HG03575 (cell line): ENCODE measurements at regions not wholly inside any gene's neighbourhood (a gene's known extent, or its start where the extent isn't known, plus 50 kb on each side); places are given as distances from the start of the nearest gene placed in this dataset.
"Not testable (repeated sequence)": the region's sequence is repeated elsewhere in the genome, so short reads cannot be mapped to it uniquely, and the experiment has no call there.

Source experiments
- ATAC-seq: cut with Tn5 transposase; IDR thresholded peaks from one replicate; pipeline ENCODE4 v1.9.1; 2021; ENCODE audit not compliant: unreplicated experiment, insufficient number of reproducible peaks, low FRiP score; ENCODE audit errors: extremely low read depth

DNA sequence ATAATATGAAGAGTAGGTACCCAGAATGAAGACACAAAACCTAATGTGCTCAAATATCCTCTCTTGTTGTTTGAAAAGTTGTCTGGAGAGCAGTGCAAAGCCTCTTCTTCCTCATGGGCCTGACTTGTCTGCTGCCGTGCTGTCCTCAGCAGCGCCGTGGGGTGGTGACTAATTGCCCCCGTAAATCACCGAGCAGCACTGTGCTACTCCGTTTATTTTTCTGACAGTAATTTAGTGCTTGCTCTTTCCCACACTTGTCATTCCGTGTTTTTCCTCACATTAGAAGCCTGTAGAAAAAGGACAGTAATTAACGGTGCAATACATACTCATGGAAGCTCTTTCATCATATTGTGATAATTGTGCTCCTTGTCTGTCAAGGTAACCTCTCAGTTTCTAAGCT is 114.8 kb upstream of the BARHL2 start:
- no peak for ATAC-seq

DNA sequence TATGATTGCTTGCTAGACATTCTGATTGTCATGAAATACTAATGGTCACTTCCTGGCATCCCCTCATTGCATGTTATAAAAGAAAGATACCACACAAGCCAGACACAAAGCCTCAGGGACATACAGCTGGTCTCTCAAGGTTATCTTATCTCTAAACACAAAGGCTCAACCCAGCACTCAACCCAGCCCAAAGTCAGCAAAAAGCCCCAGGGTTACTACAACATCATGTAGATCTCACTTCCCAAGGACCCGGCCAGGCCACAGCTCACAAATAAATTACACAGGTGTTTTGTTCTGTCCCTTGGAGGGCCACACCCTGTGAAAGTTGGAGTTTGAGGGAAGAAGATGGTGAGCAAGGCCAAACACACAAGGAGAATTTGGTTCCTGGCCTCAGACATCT is 109.7 kb upstream of the BARHL2 start:
- ATAC-seq = no peak

DNA sequence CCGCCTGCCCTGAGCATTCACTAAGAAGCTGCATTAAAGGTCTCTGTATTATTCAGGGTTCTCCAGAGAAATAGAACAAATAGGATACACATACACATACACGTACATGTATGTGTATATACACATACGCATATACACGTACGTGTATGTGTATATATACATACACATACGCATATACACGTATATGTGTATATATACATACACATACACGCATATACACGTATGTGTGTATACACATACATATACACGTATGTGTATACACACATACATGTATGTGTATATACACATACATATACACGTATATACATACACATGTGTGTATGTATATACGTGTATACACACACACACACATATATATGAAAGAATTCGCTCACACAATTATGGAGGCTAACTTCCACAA is 108.9 kb upstream of the BARHL2 start:
- no peak for ATAC-seq

DNA sequence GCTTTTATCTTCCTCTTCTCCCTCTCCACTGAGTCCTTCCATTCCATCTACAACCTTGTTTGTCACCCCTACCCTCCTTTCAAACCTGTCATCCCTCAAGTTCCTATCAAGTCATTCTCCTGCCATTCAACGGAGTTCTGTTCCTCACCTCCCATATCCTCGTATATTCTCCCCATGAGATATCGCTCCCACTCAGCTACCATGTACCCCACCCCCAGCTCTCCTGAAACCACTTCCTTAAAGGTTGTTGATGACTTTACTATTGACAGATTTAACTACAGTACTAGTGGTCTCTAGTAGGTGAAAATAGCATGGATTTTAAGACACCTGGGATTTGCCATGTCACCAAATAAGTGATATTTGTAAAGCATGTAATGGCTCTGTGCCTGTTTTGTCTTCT is 107.4 kb upstream of the BARHL2 start:
- ATAC-seq = no peak

DNA sequence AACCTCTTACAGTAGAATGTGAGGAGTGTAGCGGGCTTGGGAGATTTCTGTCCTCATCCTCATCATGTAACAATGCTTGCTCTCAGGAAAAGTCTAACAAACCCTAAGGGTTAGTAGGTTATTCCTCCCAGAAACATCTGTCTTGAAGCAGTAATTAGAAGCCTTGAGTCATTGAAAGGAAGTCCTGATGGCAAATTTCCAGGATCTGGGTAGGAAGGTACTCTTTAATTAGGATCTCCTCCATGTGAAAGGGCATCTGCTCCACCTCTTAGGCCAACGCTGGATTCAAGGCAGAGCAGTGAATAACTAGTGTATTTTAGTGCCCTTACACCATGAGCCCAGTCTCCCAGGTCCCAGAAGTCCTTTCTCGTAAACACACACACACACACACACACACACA is 106.6 kb upstream of the BARHL2 start:
- no peak for ATAC-seq

DNA sequence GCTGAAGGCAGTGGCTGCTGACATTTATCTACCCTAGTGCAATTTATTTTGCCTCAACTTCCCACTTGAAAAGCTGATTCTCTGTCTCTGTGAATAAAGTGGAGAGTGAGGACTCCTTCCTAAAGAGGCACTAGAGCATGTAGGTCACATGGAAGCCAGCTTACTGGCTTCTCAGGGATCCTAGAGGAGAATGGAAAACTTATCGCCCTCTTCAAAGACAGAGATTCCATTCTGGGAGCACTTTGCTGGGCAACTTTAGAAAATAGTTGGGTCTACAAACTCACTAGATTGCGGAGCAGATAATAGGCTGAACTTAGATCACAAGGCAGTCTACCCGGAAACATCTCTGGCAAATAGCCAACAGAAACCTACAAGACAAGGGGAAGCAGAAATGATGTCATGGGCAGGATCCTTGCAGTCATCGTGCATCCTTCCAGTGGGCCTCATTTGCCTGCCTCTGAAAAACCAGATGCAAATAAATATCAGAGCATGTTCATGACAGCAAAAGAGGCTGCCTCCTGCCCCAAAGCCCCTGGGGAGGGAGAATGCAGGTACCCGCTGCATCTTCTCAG is 104.8 kb upstream of the BARHL2 start:
- ATAC-seq = no peak

DNA sequence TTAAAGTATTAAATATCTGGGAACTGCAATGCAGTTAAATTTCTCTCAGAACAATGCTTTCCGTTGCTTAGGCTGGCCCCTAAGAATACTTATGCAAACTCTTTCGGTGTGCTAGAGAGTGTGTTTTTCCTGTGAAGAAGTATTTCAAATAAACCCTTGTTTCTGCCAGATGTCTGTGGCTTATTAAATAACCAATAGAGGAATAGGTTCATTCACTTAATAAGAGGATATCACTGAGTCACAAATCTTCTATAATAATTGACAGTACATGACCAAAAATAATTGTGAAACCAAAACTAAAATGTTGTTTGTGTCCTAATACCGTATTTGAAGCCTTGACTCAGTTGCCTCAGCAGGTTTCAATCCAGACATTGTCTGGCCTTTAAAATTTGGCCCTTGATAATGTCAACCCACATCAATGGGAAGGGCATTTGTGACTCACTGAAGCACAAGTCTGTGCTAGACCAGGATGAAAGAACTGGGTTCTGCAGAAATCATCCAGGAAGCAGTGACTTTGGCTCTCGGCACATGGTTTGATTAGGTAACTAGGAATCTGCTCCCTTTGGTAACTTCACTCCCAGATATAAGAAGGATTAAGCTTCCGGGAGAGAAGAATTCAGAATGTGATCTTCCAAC is 104.2 kb upstream of the BARHL2 start:
- ATAC-seq = no peak

DNA sequence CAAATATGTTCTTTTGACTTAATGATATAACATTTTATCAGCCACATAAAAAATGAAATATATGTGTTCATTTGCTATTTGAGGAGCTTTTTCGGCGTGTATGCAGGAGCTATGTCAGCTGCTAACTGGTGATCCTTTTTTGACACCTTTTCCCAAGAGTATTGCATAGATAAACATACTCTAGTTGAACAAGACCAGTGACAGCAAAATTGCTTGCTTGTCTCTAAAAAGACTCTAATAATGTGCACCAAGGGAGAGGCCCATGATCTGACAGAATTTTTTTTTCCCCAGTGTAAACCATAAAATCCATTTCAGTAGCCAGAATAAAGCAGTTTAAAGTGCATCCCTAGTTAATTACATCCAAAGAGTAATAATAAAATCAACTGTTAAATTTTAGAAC is 103.6 kb upstream of the BARHL2 start:
- ATAC-seq = no peak

DNA sequence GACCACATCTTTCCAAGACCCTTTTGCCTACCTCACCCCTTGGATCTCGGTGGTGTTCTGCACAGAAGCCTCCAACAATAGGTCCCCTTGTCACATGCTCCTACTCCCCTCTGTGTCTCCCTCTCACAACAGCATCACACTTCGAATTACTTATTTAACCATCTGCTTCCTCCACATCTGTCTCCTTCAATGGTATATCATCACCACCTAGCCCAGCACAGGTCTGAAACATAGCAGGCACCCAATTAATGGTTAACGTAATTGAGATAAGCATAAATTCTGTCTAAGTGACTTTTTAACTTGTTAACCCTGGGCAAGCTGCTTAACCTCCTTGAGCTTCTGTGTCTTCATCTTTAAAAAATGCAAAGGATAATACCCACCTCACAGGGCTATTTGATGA is 100.3 kb upstream of the BARHL2 start:
- ATAC-seq = no peak

DNA sequence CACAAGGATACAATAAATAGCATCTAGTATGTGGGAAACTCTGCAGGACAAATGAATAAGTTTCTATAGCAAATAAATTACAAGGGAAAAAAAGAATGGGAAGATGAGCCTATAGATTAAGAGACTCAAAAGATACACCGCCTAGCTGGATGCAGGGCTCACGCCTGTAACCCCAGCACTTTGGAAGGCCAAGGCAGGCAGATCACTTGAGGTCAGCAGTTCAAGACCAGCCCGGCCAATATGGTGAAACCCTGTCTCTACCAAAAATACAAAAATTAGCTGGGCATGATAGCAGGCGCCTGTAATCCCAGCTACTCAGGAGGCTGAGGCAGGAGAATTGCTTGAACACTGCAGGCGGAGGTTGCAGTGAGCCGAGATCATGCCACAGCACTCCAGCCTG is 95.1 kb upstream of the BARHL2 start:
- not testable (repeated sequence) for ATAC-seq

DNA sequence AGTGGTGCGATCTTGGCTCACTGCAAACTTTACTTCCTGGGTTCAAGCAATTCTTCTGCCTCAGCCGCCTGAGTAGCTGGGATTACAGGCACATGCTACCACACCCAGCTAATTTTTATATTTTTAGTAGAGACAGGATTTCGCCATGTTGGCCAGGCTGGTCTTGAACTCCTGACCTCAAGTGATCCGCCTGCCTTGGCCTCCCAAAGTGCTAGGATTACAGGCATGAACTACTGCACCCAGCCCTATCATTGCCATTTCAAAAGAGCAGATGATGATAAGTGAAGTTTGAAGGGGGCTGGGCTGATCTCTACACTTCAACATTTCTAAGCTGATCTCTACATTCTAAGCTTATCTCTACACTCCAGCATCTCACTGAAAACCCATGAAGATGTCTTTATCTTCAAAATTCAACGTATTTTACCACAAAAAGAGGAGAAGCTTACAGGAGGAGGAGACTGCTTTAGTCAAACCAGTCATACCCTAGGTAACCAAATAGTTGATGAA is 94.4 kb upstream of the BARHL2 start:
- not testable (repeated sequence) for ATAC-seq

DNA sequence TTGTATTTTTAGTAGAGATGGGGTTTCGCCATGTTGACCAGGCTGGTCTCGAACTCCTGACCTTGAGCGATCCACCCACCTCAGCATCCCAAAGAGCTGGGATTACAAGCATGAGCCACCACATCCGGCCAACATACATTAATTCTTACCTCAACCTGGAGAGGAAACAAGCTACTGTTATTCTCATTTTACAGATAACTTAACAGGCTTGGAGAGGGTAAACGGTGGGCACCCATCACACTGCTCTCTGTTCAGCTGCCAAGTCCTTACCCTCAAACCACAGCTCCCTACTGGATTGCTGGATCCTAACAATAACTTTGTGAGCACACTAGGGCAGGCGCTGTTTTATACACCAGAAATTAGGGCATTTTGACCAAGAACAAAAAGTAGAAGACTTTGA is 93.6 kb upstream of the BARHL2 start:
- no peak for ATAC-seq

DNA sequence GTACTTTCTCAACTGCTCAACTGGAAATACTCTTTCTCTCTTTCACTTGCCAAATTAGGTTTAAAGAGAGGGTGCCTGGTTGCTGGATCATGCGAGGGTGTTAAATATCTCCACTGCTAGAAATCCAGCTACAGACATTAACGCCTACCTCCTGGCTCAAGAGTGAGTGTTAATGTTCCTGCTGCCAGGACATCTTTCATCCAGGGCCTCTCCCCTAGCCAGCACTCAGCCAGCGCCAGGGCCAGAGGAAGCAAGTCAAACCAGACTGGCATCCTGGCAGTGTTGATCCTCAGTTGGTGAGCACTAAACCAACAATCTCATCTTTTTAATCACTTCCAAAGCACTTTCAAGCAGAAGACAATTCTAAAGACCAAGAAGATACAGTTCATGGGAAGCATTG is 92.9 kb upstream of the BARHL2 start:
- no peak for ATAC-seq

DNA sequence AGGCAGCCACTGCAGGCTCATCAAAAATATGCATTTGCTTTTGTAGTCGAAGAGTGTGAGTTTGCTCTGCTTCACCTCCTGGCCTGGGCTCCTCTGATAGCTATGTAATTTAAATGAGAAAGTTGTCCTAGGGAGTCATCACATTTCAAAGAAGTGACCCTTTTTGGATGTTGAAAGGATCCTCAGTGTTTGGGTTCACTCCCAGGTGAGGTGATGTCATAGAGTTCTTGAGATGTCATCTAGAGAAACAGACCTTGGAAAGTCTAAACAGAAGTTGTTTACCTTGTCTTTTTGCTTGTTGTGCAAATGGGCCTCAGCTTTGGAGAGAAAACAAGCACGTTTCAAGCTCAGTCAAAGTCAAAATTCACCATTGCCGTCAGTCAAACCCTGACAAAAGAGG is 92.0 kb upstream of the BARHL2 start:
- no peak for ATAC-seq

DNA sequence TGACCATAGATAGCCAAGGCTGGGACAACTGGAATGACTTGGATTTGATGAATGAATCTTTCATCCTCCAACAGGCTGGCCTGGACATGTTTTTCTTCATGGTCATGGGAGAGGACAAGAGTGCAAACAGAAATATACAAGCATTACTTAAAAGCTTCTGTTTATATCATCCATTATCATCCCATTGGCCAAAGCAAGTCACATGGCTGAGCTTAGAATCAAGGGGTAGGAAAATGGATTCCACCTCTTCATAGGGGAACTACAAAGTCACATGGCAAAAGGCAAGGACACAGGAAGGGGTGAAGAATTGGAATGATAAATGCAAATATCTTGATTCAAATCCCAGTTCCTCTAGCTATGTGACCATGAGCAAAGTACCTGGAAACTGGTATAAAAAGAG is 90.2 kb upstream of the BARHL2 start:
- no peak for ATAC-seq

DNA sequence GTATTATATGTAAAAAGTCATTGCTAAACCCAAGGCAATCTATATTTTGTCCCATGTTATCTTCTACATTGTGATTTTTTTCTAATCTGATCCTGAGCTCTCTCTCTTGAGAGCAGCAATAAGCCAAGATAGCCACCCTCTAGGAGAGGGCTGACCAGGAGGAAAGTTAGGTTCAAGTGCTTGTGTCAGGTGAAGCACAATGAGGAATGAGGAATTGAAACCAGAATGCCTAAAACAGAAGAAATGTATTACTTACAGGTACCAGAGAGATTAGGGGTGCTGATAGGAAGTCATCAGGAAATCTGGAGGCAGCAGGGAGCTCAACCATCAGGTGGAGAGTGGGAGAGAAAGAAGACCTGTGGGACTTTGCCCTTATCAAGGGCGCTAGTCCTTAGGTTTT is 85.5 kb upstream of the BARHL2 start:
- ATAC-seq = no peak

DNA sequence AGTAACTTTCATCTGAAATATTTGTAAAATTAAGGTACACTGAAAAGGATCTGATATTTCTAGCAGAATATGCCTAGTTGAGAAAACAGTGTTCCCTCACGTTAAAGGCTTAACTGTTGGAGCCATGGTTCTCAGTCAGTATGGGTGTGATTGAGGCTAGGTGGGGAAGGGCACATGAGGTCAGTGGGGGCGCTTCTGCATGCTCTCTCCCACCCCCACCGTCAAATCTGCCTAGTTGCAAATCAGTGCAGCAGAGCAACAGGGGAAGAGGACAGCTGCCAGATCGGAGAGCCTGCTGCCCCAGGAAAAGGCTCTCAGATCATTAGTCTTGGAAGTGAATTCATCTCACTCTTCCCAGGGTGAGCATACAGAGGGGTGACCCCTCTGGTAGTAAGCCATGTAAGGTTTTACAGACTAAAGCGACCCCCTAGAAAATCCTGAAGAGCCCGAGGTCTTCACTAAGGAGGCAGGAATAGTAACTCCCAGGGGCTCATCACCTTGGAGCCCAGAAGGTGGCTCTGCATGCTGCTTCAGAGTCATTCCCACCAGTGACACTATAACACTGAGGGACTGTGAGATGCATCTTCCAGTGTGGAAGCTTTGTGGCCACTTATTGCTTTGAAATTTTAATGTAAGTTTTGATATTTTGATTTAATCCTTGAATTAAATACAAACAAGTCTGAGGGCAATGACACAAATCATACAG is 83.1 kb upstream of the BARHL2 start:
- ATAC-seq = no peak

DNA sequence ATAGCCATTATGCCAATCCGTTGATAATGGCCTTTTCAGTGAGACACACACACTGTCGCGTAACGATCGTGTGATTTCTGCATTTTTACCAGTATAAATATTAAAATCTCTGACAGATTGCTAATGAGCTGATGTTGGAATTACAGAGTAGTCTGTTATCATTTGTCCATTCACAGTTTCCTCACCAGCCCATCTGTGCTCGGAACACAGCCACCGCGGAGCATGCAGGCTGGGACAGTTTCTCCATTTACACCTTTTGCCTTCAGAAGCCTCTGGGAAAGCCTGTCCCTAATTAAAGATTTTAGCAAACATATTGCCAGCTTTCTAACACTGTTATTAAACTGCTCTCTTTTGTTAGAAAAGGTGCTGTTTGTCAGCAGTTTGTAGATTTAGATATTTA is 82.2 kb upstream of the BARHL2 start:
- ATAC-seq = no peak

DNA sequence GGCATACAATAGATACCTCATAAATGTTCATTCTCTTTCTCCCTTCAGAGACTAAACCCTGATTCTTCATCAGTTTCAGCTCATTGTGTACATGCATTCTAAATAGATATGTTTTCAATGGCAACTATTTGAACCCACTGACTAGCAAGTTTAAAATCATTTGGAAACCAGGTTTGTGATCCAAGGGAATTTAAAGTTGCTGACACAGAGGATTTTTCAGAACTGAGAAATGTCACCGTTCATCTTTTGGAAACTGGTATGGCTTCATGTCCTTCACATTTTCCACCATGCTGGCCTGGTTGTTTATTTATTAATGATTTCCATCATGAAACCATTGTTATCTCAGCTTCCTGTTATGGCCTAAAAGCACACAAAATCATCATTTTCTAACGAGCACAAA is 81.8 kb upstream of the BARHL2 start:
- ATAC-seq = no peak

DNA sequence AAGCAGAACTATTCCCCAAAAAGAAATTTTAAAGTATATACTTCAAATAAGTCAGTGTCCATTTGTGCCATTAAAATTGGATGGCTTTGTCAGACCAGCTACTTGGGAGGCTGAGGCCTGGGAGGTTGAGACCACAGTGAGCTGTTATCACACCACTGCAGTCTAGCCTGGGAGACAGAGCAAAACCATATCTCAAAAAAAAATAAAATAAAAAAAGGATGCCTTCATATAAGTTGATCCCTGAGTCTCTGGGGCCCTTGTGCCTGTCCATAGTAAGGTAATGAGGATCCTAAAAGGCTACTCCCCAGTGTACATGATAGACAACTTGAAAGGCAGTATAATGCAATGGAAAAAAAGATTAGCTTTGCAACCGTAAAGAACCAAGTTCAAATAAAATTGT is 81.2 kb upstream of the BARHL2 start:
- no peak for ATAC-seq

DNA sequence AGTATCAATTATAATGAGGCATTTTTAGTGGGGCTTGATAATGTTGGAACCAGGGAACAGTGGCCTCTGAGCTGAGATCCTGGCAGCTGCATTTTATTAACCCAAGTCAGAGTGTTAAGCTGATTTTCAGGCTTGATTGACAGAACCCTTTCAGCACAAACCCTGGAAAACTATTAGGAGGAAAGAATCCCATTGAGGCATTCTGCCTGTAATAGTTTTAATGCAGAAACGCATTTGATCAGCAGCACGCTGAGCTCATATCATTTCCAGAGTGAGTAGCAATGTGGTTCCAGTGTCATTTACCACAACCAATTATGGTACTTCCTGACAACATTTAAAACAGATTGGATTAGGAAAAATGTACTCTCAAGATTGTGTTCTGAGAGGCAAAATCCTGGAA is 78.3 kb upstream of the BARHL2 start:
- ATAC-seq = no peak
